Heart right ventricle (tissue), 16 donors: ENCODE measurements at regions not wholly inside any gene's neighbourhood (a gene's known extent, or its start where the extent isn't known, plus 50 kb on each side); places are given as distances from the start of the nearest gene placed in this dataset.
A peak's percentile ranks its signal among the peaks of the same experiment; 100 is the strongest.

Experiments
- ATAC-seq, 8 donors: fragments of 200-7000 bp; cut with Tn5 transposase; one replicate each; pipeline ENCODE4 v1.9.1; 2020; ENCODE audit warnings: mild to moderate bottlenecking in 8 of 8, moderate library complexity in 8 of 8, moderate number of reproducible peaks in 1 of 8
- DNase-seq, 2 donors: peaks; one replicate each; pipeline ENCODE4 v3.0.0-alpha.2; 2020
- H3K27ac ChIP-seq, 10 donors: fragments of 200-600 bp; sonication (generic) in 2 of 10; one replicate each; pipeline versions ENCODE4 v1.5.0 to v1.8.0; 2020 to 2022; ENCODE audit warnings: mild to moderate bottlenecking in 3 of 10
- H3K27me3 ChIP-seq, 7 donors: fragments of 200-600 bp; one replicate each; pipeline ENCODE4 v1.8.0; 2021 to 2022; ENCODE audit warnings: mild to moderate bottlenecking in 2 of 7
- H3K36me3 ChIP-seq, 9 donors: fragments of 200-600 bp; sonication (generic) in 1 of 9; one replicate each; pipeline versions ENCODE4 v1.5.0 to v1.8.0; 2020 to 2022; ENCODE audit warnings: mild to moderate bottlenecking in 2 of 9
- H3K4me1 ChIP-seq, 9 donors: fragments of 200-600 bp; sonication (generic) in 1 of 9; one replicate each; pipeline versions ENCODE4 v1.5.0 to v1.8.0; 2020 to 2022; ENCODE audit warnings: mild to moderate bottlenecking in 4 of 9
- H3K4me3 ChIP-seq, 10 donors: fragments of 200-600 bp; sonication (generic) in 2 of 10; one replicate each; pipeline versions ENCODE4 v1.5.0 to v1.8.0; 2020 to 2022; ENCODE audit warnings: mild to moderate bottlenecking in 7 of 10, moderate library complexity in 2 of 10
- H3K9me3 ChIP-seq, 11 donors: fragments of 200-600 bp in 10 of 11; sonication (generic) in 2 of 11; one replicate each; pipeline versions ENCODE4 v1.5.0 to v1.8.0; 2013 to 2022; ENCODE audit warnings: mild to moderate bottlenecking in 2 of 11, control low read depth in 1 of 11, moderate library complexity in 1 of 11
- CTCF ChIP-seq, 9 donors: fragments of 200-600 bp; sonication (generic) in 2 of 9; IDR thresholded peaks; one replicate each; pipeline versions ENCODE4 v1.5.0 to v1.8.0; 2021 to 2022; ENCODE audit warnings: antibody characterized with exemption in 9 of 9, mild to moderate bottlenecking in 5 of 9, moderate library complexity in 1 of 9
- WGBS, 2 donors: extraction: QIAGEN DNeasy Blood & Tissue Kit; methylation state at CpG; one replicate each; pipeline ENCODE4 v1.1.7; 2013; ENCODE audit warnings: inconsistent platforms in 1 of 2; 5-methylcytosine and 5-hydroxymethylcytosine counted together
- intact Hi-C, 10 donors: fragments of 100-400 bp; cut with DNase I; formaldehyde crosslinking; loops; one replicate each; pipeline versions ENCODE4 v1.11.1 to v1.14.2; 2022
- donor health status: Arrhythmogenic right ventricular cardiomyopathy.
- donor health status: ischemic (EF 13 %, LVEDD 7.1; RV severe dilation, severe dysfunction).
- donor health status: healthy with polysubstance abuse.
- donor health status: DM: no; HTN: yes; CAD: no.
- donor health status: DM: no; HTN: no; CAD: no.
- donor health status: ischemic (EF 25% LVEDD 6.9; RV normal size, moderate dysfunction).
- donor health status: ischemic (EF 25% LVEDD 5.7; RV mildly dilated, moderate dysfunction).
- donor health status: healthy.
- donor health status: DM: yes; HTN: yes; CAD: no.
- donor health status: Ischemic cardiomyopathy.
- donor health status: ischemic (EF 35%, LVEDD 5.7; RV mildly dilated, moderate dysfunction).
- donor health status: nonischemic (EF 11% LVEDD 7.7; RV severe dilation, severe dysfunction).
- donor health status: DM: yes; HTN: yes; CAD: no.
- donor health status: PGD.
- donor health status: ischemic (EF 29% LVEDD 5.4; RV normal size, mild dysfunction).
- donor health status: nonischemic (EF 23%, LVEDD 6.1; RV moderate dilation, normal function).

- H3K9me3 ChIP-seq, result no peaks in the 10 kb centered on the region
- intact Hi-C loops, result no loop called here
- WGBS, 2 donors, result 81 to 86% methylated on average over 2 of the region's 2 CpGs
These were observed 116.3 kb downstream of the TMTC3 start for GRCh38 chr12:88258396-88258795.

GRCh38 chr12:88266806-88267360 is 124.8 kb downstream of the TMTC3 start:
- Histone ChIP-seq H3K9me3 (no peaks in the 10 kb centered on the region), H3K27ac (no peak overlapping the region), H3K4me1 (no peaks in the 10 kb centered on the region), H3K27me3 (no peaks in the 10 kb centered on the region), H3K4me3 (no peak overlapping the region), H3K36me3 (no peaks in the 10 kb centered on the region)
- intact Hi-C loops, result no loop called here
- no peak for DNase-seq
- no peak for TF ChIP-seq CTCF (IDR thresholded peaks at IDR 0.05)
- WGBS, 2 donors, result 71 to 90% methylated on average over 2 of the region's 2 CpGs
- ATAC-seq, result peak in 1 of 8 donors; percentile 37

More at GRCh38 chr12:88258396-88258795, 116.3 kb downstream of the TMTC3 start:
- Histone ChIP-seq H3K36me3 (no peaks in the 10 kb centered on the region), H3K4me3 (no peak overlapping the region), H3K27ac (no peak overlapping the region), H3K27me3 (no peaks in the 10 kb centered on the region), H3K4me1 (no peaks in the 10 kb centered on the region)
- DNase-seq (no peak), ATAC-seq (no peak)
- no peak for TF ChIP-seq CTCF (IDR thresholded peaks at IDR 0.05)

GRCh38 chr12:88267630-88268029 is 125.5 kb downstream of the TMTC3 start:
- no peak for TF ChIP-seq CTCF (IDR thresholded peaks at IDR 0.05)
- no peak overlapping the region for H3K27ac ChIP-seq

DNA sequence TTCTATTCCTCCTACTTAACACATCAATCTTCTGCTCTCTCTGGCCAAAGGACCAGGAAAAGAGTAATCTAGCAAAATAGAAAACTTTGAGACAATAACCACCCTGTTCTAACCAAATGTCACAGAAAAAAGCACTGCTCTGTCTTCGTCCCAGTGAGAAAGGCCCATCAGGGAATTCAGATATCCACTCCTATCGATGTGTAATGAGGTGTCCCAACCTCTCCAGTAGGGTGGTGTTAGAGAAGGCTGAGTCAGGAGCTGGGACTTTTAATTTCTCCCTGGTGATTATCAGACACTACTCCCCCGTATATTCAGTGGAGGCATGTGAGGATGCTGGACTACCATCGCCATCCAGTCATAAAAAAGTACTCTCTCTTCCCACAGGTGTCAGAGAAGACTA is 130.3 kb downstream of the TMTC3 start:
- H3K9me3 ChIP-seq, result peaks cover 0 to under 1% (median 0%) of the 10 kb centered on the region in 11 donors
- intact Hi-C loops, result no loop called here
- no peak overlapping the region for H3K4me3 ChIP-seq
- no peak overlapping the region for H3K27ac ChIP-seq
- no peaks in the 10 kb centered on the region for H3K27me3 ChIP-seq
- no peaks in the 10 kb centered on the region for H3K36me3 ChIP-seq
- no peak for ATAC-seq
- no peak for TF ChIP-seq CTCF (IDR thresholded peaks at IDR 0.05)
- DNase-seq, result no peak
- no peaks in the 10 kb centered on the region for H3K4me1 ChIP-seq
- 81 to 84% methylated on average over 4 of the region's 4 CpGs for WGBS, 2 donors

More at GRCh38 chr12:88267630-88268029, 125.5 kb downstream of the TMTC3 start:
- 83 to 90% methylated on average over 2 of the region's 2 CpGs for WGBS, 2 donors
- ATAC-seq (no peak), DNase-seq (no peak)
- Histone ChIP-seq H3K36me3 (no peaks in the 10 kb centered on the region), H3K4me1 (no peaks in the 10 kb centered on the region), H3K27me3 (no peaks in the 10 kb centered on the region), H3K9me3 (no peaks in the 10 kb centered on the region), H3K4me3 (no peak overlapping the region)
- intact Hi-C loops, result no loop called here
